Kidney (tissue), 13 donors: ENCODE measurements at regions not wholly inside any gene's neighbourhood (a gene's known extent, or its start where the extent isn't known, plus 50 kb on each side); places are given as distances from the start of the nearest gene placed in this dataset.

Experiments used
- DNase-seq, 5 donors: peaks; one replicate each; pipeline ENCODE4 v3.0.0-alpha.2; 2013 to 2020
- FAIRE-seq: peaks from 2 replicates; lab custom pipeline; 2012; peaks lifted over from hg19 to GRCh38; lab: Jason Lieb, UNC
- H3K27ac ChIP-seq, 2 donors: one replicate each; pipeline ENCODE4 v1.7.0; 2013; ENCODE audit warnings: low read depth in 2 of 2, low read length in 2 of 2, inconsistent platforms in 1 of 2
- H3K27me3 ChIP-seq: one replicate; pipeline ENCODE4 v1.7.1; 2013; ENCODE audit warnings: low read length, inconsistent platforms; ENCODE audit not compliant: control insufficient read depth, insufficient read depth
- H3K36me3 ChIP-seq, 3 donors: one replicate each; pipeline versions ENCODE4 v1.7.0 to v1.7.1; 2013; ENCODE audit warnings: low read length in 3 of 3, control low read depth in 1 of 3, inconsistent platforms in 1 of 3; ENCODE audit not compliant: insufficient read depth in 3 of 3, control insufficient read depth in 2 of 3
- H3K4me1 ChIP-seq, 3 donors: one replicate each; pipeline versions ENCODE4 v1.7.0 to v1.7.1; 2013; ENCODE audit warnings: low read length in 3 of 3, inconsistent platforms in 1 of 3, low read depth in 1 of 3; ENCODE audit not compliant: control insufficient read depth in 2 of 3, insufficient read depth in 2 of 3
- H3K4me3 ChIP-seq, 3 donors: one replicate each; pipeline versions ENCODE4 v1.7.0 to v1.8.1; 2013; ENCODE audit warnings: low read length in 3 of 3, control low read depth in 1 of 3, inconsistent platforms in 1 of 3
- H3K9ac ChIP-seq, 3 donors: one replicate each; pipeline versions ENCODE4 v1.7.0 to v1.7.1; 2013; ENCODE audit warnings: low read length in 3 of 3, control low read depth in 1 of 3, inconsistent platforms in 1 of 3
- H3K9me3 ChIP-seq, 3 donors: one replicate each; pipeline versions ENCODE4 v1.7.0 to v1.7.1; 2013; ENCODE audit warnings: low read length in 3 of 3, control low read depth in 1 of 3, inconsistent platforms in 1 of 3; ENCODE audit not compliant: control insufficient read depth in 2 of 3, insufficient read depth in 1 of 3
- intact Hi-C: fragments of 100-400 bp; cut with DNase I; formaldehyde crosslinking; loops from one replicate; pipeline ENCODE4 v1.11.1; 2022
- TF ChIP-seq, protein P1 (sequence below): IDR thresholded peaks from 3 replicates; pipeline ENCODE4 v1.5.1; 2012; ENCODE audit warnings: mild to moderate bottlenecking, moderate library complexity, borderline replicate concordance; ENCODE audit not compliant: insufficient read depth; ENCODE audit errors: extremely low read depth
- donor health status: control.
- donor health status: control.
- donor health status: control.
- donor health status: control.
- donor health status: control.
- donor health status: DM: yes; HTN: yes; CAD: no.
- donor health status: Normal renal cell carcinoma (clear cell type).

DNA sequence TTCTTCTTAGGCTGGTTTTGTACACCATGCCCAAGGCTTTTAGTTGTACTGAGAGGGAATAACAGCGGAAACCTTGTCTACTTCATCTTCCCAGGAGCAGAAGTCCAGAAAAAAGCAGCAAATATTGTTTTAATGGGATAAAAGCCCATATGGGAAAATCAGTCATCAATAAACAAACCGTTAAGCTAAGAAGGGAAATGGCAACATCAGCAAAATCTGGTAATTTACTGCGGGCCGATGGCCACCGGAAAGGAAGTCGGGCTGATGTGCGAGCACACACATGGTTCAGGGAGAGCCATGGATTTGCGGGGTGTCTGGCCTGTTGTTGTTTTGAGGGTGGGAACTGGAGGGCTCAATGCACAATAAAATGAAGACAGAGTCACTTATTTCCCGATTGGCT, 300.7 kb upstream of the RAB6C start:
- FAIRE-seq (no peak), DNase-seq (no peak)
- no peak overlapping the region for H3K9ac ChIP-seq
- no peaks in the 10 kb centered on the region for H3K9me3 ChIP-seq
- H3K4me3 ChIP-seq: no peak overlapping the region
- no peaks in the 10 kb centered on the region for H3K36me3 ChIP-seq
- H3K27ac ChIP-seq: no peak overlapping the region
- no peaks in the 10 kb centered on the region for H3K27me3 ChIP-seq
- intact Hi-C loops: no loop called here
- H3K4me1 ChIP-seq: no peaks in the 10 kb centered on the region
- TF ChIP-seq, protein P1, sequence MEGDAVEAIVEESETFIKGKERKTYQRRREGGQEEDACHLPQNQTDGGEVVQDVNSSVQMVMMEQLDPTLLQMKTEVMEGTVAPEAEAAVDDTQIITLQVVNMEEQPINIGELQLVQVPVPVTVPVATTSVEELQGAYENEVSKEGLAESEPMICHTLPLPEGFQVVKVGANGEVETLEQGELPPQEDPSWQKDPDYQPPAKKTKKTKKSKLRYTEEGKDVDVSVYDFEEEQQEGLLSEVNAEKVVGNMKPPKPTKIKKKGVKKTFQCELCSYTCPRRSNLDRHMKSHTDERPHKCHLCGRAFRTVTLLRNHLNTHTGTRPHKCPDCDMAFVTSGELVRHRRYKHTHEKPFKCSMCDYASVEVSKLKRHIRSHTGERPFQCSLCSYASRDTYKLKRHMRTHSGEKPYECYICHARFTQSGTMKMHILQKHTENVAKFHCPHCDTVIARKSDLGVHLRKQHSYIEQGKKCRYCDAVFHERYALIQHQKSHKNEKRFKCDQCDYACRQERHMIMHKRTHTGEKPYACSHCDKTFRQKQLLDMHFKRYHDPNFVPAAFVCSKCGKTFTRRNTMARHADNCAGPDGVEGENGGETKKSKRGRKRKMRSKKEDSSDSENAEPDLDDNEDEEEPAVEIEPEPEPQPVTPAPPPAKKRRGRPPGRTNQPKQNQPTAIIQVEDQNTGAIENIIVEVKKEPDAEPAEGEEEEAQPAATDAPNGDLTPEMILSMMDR: no peak

DNA sequence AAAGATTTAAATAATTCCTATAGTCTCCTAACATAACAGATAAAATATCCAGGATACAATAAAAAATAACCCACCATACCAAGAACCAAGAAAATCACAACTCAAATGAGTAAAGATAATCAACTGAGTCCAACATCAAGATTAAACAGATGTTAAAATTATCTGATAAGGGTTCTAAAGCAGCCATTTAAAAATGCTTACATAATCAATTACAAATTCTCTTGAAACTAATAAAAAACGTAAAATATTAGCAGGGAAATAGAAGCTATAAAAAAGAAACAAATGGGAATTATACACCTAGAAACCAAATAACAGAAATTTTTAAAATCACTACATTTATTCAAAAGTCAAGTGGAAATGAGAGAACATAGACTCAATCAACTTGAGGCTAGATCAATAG, 297.7 kb upstream of the RAB6C start:
- Histone ChIP-seq H3K36me3 (no peaks in the 10 kb centered on the region), H3K4me1 (no peaks in the 10 kb centered on the region), H3K27me3 (no peaks in the 10 kb centered on the region), H3K4me3 (no peak overlapping the region), H3K27ac (no peak overlapping the region), H3K9ac (no peak overlapping the region), H3K9me3 (no peaks in the 10 kb centered on the region)
- no peak for FAIRE-seq
- intact Hi-C loops: no loop called here
- no peak for DNase-seq
- TF ChIP-seq, protein P1: no peak

DNA sequence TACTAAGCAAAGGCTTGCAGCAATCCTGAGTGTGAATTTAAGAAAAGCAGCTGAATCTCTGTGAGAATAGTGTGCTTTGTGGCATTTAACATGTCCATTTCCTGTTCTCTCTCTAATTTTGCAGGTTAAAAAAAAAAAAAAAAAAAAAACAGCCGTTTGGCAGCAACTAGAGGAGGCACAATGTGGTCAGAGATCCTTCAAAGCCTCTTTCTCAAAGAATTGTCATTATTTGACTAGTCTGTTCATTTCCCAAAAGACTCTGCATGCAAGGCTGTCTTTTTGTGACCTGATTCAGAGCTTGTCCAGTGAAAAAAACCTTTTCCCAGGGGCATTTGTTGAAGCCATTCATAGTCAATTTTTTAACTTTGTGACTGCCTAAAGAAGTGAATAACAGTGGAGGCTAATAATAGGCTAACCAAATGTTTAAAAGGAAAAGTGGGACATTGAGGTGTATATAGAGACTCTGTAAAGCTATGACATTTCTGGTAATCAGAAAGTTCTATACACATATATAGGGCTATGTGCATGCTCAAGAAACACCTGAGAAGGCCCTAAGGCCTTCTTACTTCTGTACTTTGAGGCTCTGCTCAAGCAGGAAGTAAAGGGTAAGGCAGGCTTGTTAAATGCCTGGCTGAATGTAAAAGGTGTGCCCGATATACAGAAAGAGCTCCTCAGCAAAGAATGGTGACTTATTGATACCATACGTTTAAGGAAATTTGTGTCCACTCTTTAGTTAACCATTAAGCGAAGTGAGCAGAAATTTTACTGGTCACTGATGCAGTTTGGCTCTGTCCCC, 289.6 kb upstream of the RAB6C start:
- TF ChIP-seq, protein P1: no peak
- Histone ChIP-seq H3K27ac (no peak overlapping the region), H3K4me3 (no peak overlapping the region), H3K36me3 (no peaks in the 10 kb centered on the region), H3K4me1 (no peaks in the 10 kb centered on the region), H3K27me3 (no peaks in the 10 kb centered on the region), H3K9me3 (peaks cover 0 to 1% (median 0%) of the 10 kb centered on the region in 3 donors), H3K9ac (no peak overlapping the region)
- DNase-seq: no peak
- intact Hi-C loops: no loop called here
- FAIRE-seq: no peak

DNA sequence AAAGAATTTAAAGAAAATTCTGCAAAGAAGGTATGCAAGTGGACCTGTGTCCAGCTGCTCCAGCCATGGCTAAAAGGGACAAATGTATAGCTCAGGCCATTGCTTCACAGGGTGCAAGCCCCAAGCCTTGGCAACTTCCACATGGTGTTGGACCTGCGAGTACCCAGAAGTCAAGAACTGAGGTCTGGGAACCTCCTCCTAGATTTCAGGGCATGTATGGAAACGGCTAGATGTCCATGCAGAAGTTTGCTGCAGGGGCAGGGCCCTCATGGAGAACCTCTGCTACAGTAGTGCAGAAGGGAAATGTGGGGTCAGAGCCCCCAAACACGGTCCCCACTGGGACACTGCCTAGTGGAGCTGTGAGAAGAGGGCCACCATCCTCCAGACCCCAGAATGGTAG, 284.0 kb upstream of the RAB6C start:
- H3K4me1 ChIP-seq: no peaks in the 10 kb centered on the region
- H3K27me3 ChIP-seq: no peaks in the 10 kb centered on the region
- no peak for FAIRE-seq
- intact Hi-C loops: no loop called here
- peaks cover 0 to 1% (median 0%) of the 10 kb centered on the region in 3 donors for H3K9me3 ChIP-seq
- H3K27ac ChIP-seq: no peak overlapping the region
- no peaks in the 10 kb centered on the region for H3K36me3 ChIP-seq
- TF ChIP-seq, protein P1: no peak
- no peak overlapping the region for H3K4me3 ChIP-seq
- no peak for DNase-seq
- no peak overlapping the region for H3K9ac ChIP-seq
